ENCODE measurements at regions not wholly inside any gene's neighbourhood (a gene's known extent, or its start where the extent isn't known, plus 50 kb on each side); places are given as distances from the start of the nearest gene placed in this dataset.
"Not testable (repeated sequence)": the region's sequence is repeated elsewhere in the genome, so short reads cannot be mapped to it uniquely, and the experiment has no call there.

DNA sequence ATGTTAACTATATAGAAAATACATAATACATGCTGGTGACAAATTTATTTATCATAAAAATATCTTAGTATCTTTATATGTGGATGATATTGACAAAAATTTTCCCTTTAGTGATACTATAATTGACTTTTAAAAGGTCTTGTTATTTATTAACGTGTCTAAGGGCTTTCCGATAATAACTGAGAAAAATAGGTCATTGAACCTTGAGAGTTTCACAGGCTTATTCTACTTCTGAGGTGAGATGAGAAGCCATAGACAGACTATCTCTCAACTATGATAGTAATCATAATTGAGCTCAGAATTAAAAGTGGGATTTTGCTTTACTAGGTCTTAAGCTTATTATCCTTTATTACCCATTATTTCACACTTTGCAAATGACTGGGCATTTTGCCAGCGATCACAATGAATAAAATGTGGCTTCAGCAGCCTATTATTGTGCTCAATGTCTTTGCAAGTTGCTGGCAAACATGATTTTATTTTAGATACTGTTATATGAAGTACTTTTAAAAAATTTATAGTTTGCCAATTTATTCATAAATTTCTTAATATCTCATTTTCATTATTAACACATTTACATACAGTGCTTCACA, 574.5 kb downstream of the ZWINT start:
- DNase-seq (ENCODE audit: low read depth in 4 of 4, low spot score in 3 of 4): no peak

- no peak for DNase-seq (ENCODE audit: low read depth in 4 of 4, low spot score in 3 of 4)
Measured at GRCh38 chr10:55782181-55782580, 578.9 kb downstream of the ZWINT start.

GRCh38 chr10:55766212-55766611, 594.8 kb downstream of the ZWINT start:
- no peak for DNase-seq (ENCODE audit: low read depth in 4 of 4, low spot score in 3 of 4)

- DNase-seq (ENCODE audit: low read depth in 4 of 4, low spot score in 3 of 4): no peak
Measured at GRCh38 chr10:55750458-55750857, 610.6 kb downstream of the ZWINT start.

- no peak for DNase-seq (ENCODE audit: low read depth in 4 of 4, low spot score in 3 of 4)
Measured at GRCh38 chr10:55747244-55747643, 613.8 kb downstream of the ZWINT start.

GRCh38 chr10:55746002-55746401, 615.1 kb downstream of the ZWINT start:
- no peak for DNase-seq (ENCODE audit: low read depth in 4 of 4, low spot score in 3 of 4)

DNA sequence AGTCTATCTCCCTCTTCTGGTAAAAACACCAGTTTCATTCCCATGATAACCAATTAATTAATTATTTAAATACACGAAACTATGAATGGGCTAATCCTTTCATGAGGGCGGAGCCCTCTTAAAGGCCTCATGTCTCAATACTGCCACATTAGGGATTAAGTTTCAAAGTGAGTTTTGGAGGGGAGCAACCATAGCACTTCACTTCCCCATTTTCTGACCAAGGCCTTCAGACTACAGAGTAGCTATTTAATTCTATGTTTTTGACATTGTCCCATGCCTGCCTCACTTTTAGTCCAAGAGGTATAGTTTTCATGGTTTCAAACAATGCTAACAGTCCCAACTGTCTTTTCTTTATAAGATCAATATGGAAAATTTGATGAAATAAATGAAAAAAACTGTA, 618.6 kb downstream of the ZWINT start:
- no peak for DNase-seq (ENCODE audit: low read depth in 4 of 4, low spot score in 3 of 4)

DNA sequence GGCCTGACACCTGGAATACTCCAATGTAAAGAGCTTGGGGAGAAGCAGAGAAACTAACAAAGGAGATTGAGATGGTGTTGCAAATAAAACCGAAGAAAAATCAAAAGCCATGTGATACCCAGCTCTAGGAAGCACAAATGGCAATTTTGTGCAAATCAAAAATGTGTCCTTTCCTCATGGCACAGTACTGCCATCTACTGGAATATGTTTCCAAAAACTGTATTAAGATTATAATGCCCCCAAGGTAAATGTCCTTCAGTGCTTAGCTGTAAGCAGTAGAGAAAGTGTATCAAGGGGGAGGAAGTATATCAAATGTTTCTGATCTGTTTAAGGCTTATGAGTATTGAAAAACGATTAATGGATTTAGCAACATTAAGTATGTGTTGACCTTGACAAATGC, 620.3 kb downstream of the ZWINT start:
- DNase-seq (ENCODE audit: low read depth in 4 of 4, low spot score in 3 of 4): not testable (repeated sequence)

DNA sequence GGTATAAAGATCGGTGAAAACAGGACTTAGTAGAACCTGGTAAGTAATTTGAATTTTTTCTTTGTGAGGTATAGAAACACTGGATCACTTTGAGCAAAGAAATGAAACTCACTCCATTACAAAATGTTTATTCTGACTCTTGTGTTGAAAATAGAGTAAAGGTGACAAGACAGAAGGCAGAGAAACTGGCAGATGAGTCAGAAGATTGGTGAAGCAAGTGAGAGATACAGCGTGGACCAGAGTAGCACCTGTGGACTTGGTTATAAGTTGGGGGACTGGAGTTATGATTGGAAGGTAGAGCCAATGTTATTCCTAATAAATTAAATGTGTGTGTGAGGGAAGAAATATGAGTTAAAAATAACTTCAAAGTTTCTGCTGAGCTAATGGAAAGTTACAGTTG, 620.9 kb downstream of the ZWINT start:
- DNase-seq (ENCODE audit: low read depth in 4 of 4, low spot score in 3 of 4): no peak

GRCh38 chr10:55734112-55734511, 626.9 kb downstream of the ZWINT start:
- no peak for DNase-seq (ENCODE audit: low read depth in 4 of 4, low spot score in 3 of 4)

DNA sequence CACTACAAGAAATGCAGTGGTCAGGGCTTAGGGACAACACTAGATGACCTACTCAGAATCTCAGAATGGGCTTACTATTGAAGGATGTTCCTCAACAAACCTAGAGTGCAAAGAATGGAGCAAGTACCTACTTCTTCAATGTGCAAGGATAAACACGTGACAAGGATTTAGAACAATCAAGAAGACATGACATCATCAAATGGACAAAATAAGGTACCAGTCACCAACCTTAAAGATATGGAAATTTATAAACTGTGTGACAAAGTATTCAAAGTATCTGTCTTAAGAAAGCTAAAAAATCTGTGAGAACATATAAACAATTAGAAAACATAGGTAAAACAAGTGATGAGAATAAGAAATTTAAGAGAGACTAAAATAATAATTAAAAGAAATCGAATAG, 656.1 kb downstream of the ZWINT start:
- no peak for DNase-seq (ENCODE audit: low read depth in 4 of 4, low spot score in 3 of 4)

- peak in 1 of 4 donors; percentile 1 for DNase-seq (ENCODE audit: low read depth in 4 of 4, low spot score in 3 of 4)
Measured at GRCh38 chr10:55668326-55668922, 692.6 kb downstream of the ZWINT start.

- DNase-seq (ENCODE audit: low read depth in 4 of 4, low spot score in 3 of 4): no peak
Measured at GRCh38 chr10:55653531-55653930, 707.5 kb downstream of the ZWINT start.

DNA sequence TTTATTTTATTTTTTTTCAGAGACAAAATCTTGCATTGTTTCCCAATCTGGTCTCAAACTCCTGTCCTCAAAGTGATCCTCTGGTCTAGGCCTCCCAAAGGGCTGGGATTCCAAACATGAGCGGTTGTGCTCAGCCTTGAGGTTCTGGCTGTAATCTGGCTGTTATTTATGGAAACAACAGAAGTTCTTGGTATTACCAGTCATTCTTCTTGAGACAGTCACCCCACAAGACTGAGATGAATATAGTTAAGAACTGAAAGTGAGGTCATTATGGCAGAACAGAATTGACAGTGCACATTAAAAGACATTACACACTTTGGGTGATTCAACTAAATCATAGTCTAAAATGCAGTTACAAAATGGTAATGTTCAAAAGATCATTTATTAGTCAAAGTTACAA, 719.5 kb downstream of the ZWINT start:
- DNase-seq (ENCODE audit: low read depth in 4 of 4, low spot score in 3 of 4): no peak

GRCh38 chr10:55631071-55631654, 729.9 kb downstream of the ZWINT start:
- peak in 1 of 4 donors; percentile 50 for DNase-seq (ENCODE audit: low read depth in 4 of 4, low spot score in 3 of 4)

DNA sequence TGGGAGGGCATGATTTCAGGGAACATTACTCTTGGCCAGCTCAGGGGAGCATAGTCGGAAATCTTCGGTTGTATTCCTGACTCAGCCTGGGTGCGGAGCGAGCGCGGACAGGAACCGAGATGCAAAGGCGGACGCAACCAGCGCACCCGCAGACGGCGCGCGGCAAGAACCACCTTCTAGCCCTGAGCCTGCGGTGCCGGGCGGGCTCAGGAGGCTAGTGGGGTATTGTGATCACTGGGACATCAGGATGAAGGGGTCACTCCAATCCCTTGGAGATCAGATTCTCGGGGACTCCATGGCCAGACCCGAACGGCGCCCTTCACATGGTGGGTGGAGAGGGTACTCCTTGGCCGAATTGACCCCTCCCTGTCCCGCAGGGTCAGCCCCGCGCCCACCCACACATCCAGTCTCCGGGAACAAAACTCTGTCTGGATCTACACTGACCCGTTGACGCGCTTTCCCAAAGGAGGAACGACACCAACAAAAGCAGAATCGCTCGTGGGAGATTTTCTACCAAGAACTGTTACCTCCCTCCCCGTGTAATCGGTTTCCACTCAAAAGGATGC, 730.5 kb downstream of the ZWINT start:
- peak in 1 of 4 donors; percentile 5 for DNase-seq (ENCODE audit: low read depth in 4 of 4, low spot score in 3 of 4)

DNA sequence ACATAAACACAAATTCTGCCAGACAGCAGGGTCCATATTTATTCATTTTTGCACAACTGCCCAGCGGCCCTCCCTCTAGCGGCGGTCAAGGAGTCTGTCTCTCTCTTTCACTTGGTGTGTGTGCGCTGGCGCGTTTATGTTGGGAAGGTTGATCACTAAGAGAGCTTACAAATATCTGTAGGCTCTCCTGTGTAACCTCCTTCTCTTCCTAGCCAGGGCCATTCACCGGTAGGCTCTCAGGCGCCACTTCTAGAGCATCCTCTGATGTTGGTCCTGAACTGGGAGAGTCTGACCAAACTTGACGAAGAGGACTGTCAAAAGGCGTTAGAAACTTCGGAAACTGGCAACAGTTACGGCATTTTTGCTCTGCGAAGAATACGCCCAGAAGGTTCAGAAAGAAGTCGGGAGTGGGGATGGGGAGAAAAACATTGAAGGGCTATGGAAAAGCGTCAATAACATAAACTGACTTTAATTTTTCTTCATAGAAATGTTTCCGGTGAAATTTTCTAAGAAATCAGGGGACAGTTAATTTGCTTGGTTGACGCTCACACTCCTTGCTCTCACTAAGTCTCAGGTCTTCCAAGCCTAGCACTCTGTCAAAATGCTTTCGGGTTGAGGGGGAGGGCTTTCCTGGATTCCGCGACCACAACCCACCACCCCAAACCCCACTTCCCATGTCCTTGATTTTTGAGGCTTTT, 731.1 kb downstream of the ZWINT start:
- peak in 1 of 4 donors; percentile 34 for DNase-seq (ENCODE audit: low read depth in 4 of 4, low spot score in 3 of 4)

DNA sequence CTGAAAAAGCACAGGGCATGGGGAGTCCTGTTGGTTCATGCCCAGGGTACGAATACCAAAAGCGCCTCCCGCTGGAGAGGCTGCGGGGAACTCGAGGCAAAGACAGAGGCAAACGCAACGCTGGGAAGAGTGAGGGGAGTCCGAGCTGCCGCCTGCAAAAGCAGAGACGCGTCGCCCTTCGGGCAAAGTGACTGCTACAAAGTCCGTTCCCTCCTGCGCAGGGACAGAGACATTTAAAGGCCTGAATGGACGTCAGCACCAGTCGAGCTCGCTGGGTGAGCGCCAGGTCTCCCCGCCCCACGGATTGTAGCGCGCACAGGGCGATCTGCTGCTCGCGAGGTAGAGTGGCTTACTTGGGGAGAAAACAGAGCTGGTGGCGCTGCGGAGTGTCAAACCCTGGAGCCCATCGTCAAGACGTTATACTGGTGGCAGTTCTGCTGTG, 732.8 kb downstream of the ZWINT start:
- DNase-seq (ENCODE audit: low read depth in 4 of 4, low spot score in 3 of 4): peak in 1 of 4 donors; percentile 26

DNA sequence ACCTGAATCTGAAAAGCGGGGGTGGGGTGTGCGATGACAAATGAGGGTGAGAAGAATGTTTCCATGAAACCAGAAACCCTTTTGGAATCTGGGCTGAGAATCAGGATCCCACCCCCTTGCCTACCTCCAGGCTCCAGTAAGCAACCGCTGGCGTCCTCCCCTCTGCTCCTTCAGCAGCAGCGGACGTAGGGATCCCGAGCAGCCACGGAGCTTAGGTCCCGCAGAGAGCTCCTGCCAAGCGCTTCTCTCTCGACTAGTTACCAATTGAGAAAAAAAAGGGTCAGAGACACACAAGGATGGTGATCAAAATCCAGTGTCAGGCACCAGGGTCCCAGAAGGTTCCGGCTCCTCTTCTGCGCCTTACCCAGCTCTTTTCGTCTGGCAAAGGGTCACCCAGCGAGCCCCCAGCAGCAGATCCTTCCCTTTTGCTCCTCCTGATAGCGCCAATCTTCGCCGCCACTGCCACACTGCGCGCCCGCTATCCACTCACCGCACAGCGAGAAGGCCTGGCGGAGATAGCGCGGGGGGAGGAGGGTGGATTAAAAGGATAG, 733.5 kb downstream of the ZWINT start:
- DNase-seq (ENCODE audit: low read depth in 4 of 4, low spot score in 3 of 4): peak in 1 of 4 donors; percentile 5

- not testable (repeated sequence) for DNase-seq (ENCODE audit: low read depth in 4 of 4, low spot score in 3 of 4)
Measured at GRCh38 chr10:55601690-55602478, 759.2 kb downstream of the ZWINT start.

All from left renal pelvis (tissue), 4 donors.